Activated naive CD8-positive, alpha-beta T cell treated with anti-CD3 and anti-CD28 coated beads, Interleukin-2, amount 50 U/mL, for 16 hours (primary cell): ENCODE measurements at regions not wholly inside any gene's neighbourhood (a gene's known extent, or its start where the extent isn't known, plus 50 kb on each side); places are given as distances from the start of the nearest gene placed in this dataset.

Source experiments
- DNase-seq: peaks from one replicate; pipeline ENCODE4 v3.0.0-alpha.2; 2020; ENCODE audit warnings: low read depth, low spot score

DNA sequence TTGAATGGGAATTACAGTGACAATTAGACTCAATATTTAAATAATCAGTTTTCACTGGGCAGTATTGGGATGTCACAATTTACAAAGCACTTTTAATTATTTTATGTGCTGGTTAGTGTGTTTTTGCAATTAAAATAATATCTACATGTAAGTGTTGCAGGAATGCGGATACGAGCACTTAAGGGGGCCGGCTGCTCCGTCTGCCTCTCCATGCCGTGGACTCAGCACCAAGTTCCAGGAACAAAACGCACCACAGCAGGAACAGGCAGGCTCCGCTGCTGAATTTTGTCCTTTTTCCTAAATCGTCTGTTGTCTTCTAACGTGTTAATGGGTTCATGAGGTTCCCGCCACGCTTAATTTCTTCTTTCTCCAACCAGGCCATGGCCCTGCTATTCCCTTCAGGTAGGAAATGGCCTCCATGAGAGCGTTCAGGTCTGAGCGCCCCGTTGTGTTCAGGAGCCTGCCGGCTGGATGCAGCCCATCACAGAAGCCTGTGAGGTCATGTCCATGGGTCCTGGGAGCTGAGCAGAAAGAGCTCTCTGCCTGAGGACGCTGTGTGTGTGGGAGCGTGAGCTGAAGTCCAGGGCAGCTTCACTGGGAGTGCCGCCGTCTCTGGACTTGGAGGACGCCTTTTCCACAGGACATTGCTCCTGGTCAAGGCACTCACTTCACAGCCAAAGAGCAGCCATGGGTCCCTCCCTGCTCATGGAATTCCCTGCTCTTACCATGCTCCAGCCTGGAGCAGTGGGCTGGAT, 730.3 kb downstream of the BRD1 start:
- no peak for DNase-seq

DNA sequence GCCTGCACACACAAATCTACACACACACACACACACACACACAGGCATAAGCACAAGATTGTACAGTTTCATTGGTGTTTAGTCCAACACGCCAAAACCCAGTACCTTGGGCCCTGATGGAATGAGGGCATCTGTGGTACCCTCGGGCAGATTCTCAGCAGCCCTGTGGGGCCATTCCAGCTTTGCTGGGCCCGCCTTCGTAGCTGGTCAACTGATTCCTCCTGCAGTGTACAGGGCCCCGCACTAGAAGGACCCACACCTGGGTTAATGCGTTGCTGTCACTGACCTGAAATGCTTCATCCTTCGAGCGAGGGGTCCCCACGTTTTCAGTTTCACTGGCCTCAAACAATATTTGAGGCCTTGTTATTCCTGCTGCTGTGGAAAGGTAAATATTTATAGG, 731.2 kb downstream of the BRD1 start:
- no peak for DNase-seq

DNA sequence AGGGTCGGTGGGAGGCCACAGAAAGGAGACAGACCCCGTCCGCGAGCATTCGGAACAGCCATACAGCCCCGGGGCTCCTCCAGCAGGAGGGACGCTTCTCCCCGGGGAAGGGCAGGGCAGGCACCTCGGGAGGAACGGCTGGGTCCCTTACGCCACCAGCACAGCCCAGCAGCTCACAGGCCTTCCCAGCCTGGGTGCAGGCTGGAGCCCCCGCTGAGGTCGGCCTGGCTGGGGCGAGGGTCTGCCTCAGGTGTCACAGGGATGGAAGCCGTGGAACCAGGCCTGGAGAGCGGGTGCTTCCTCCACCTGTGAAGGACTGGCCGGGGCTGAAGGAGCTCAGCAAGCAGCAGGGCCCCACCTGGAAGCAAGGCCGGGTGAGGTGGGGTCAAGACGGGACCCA, 732.3 kb downstream of the BRD1 start:
- DNase-seq: no peak

DNA sequence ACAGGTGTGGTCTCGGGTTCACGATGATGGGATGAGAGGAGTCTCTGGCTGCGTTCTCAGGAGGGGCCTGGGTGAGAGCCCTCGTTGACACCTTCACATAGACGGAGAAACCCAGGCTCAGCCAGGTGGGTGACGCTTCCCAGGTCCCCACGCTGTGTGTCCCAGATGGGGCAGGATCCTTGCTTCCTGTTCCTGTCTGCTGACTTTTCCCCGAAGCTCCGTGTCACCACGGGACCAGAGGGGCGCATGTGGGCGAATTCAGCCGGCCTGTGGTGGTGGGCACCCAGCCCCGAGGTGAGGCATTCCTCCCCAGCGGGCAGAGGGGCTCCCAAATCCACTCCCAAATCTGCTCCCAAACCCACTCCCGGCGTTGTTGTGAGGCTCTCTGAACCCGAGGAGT, 732.8 kb downstream of the BRD1 start:
- no peak for DNase-seq

DNA sequence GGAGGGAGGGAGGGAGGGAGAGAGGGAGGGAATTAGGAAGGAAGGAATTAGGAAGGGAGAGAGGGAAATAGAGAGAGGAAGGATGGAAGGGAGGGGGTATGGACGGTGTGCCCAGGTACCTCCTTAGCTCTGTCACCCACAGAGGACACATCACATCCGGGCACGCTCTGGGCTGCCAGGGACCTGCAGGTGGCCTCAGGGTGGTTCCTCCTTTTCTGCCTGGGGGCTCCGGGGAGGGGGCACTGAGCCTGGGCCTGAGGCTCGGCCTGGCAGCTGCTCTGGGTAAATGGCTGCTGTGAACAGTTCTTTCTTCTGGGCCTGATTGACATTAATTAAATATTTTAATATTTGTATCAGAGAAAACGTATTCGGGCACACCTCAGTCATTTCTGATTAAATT, 733.5 kb downstream of the BRD1 start:
- DNase-seq: no peak

DNA sequence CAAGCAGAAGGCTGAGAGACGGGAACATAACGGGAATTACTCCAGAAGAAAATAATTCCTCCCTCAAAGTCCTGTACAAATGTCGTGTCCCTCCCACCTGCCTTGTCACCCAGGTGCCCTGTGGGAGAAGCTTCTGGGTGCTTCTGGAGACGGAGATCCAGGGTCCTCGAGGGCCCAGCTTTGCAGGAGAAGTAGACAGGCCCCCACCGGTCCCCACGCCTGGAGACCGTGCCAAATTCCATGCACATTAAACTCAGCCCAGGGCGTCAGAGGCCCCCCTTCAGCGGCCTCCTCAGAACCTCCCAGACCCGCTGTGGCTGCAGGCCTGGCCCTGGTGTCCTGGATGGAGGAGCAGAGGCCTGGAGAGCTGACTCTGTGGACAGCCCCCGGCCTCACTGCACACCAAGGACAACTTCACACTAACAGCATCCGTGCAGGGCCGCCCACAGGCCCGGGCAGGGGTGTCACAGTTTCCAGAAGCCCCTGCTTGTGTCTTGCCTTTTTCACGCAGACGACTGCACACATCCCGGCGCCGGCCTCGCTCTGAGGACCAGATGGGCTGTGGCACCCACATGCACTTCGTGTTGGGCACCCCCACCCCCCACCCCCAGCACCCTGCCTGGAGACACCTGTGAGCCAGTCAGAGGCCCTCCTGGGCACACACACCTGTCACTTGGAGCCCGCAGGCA, 734.3 kb downstream of the BRD1 start:
- no peak for DNase-seq

DNA sequence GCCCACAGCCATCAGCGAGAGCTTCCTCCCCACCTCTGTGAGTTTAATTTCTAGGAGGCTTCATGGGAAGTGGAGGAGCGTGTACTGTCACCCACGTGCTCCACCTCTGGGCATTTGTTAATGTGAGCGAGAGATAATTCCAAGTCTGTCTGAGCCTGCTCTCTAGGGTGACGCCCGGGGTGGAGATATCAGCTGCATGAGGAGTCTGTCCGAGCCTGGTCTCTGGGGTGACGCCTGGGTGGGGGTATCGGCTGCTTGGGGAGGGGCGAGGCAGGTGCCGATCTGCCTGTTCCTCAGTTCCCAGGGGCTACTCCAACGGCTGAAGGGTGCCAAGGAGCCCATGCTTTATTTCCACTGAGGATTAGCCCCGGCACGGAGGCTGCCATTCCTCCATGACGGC, 735.0 kb downstream of the BRD1 start:
- DNase-seq: no peak

DNA sequence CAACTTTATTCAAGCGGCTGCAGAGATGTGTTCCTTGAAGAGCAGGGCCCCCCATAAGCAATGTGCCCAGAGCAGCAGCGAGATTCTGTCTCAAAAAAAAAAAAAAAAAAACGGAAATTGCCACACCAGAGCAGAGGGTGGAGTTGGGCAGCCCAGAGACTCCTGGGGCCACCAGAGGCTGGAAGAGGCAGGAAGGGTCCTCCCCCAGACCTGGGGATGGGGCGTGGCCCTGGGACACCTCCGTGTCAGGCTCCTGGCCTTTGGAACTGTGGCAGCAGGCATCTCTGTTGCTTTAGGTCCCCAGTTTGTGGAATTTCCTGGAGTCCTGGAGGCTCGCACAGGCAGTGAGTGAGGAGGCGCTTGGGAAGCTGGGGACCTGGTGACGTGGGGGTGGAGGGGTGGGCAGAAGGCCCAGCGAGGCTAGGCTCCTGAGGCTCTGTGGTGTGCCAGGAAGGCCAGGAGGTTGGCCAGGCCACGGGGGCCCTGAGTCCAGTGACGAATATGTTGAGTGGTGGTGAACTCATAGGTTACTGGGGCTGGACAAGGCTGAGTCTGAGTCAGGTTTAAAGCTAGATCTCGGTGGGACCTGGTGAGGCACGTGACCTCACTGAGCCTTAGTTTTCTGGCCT, 735.6 kb downstream of the BRD1 start:
- DNase-seq: no peak

DNA sequence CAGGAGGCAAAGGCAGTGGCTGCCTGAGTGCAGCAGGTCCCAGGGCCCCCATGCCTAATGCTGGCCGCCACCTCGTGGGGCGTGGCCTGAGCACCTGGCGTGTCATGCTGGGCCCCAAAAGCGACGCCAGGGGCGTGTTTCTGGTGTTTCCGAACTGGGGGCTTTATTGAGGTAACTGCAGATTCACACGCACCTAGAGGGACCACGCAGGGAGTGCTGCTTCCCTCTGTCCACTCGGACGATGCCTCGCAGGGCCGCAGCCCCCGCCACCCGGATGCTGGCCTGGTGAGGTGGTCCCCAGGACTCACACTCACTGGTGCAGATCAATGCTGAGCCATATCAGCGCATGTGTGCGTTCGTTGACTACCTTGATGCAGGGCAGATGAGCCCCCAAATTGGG, 736.2 kb downstream of the BRD1 start:
- DNase-seq: no peak

DNA sequence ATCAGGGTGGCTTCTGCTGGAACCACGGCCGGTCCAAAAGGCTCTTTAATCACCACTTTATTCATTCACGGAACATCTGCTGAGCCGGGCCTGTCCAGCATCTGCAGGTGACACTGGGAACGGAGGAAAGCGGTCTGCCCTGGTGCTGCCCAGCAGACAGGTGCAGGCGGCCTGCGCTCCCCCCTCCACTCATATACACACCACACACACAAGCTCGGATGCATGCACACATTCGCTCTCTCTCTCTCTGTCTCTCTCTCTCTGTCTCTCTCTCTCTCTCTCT, 736.9 kb downstream of the BRD1 start:
- DNase-seq: no peak

DNA sequence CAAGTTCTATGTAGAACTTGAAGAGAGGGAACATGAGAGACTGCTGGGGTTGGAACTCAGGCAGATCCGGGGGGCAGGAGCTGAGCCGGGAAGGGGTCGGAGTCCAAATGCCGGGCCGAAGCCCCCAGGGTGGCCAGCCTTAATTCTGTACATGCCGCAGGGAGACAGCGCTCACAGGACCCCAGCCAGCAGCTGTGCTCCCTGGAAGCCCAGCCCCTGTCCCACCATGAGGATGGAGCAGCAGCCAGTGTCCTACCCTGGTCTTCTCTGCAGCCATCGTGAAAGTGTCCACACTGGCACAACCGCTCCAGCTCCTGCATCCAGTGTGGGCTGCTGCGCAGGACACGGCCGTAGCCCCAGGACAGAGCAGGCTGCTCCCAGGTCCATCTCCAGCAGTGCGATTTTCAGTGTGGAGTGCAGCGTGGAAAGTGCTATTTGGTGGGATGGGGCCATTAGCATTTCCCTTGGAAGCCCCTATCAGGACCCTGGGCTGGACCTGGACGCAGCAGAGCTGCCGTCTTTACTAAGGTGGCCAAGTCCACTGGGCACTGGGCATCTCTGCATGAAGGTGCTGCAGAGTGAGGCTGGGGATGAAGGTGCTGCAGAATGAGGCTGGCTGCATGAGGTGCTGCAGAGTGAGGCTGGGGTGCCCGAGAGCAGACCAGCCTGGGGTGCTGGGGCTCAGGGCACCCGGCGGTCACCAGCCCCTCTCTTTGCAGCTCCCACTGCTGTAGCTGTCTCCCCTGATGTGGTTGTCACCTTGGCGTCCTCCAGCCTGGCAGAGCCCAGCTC, 737.4 kb downstream of the BRD1 start:
- no peak for DNase-seq

DNA sequence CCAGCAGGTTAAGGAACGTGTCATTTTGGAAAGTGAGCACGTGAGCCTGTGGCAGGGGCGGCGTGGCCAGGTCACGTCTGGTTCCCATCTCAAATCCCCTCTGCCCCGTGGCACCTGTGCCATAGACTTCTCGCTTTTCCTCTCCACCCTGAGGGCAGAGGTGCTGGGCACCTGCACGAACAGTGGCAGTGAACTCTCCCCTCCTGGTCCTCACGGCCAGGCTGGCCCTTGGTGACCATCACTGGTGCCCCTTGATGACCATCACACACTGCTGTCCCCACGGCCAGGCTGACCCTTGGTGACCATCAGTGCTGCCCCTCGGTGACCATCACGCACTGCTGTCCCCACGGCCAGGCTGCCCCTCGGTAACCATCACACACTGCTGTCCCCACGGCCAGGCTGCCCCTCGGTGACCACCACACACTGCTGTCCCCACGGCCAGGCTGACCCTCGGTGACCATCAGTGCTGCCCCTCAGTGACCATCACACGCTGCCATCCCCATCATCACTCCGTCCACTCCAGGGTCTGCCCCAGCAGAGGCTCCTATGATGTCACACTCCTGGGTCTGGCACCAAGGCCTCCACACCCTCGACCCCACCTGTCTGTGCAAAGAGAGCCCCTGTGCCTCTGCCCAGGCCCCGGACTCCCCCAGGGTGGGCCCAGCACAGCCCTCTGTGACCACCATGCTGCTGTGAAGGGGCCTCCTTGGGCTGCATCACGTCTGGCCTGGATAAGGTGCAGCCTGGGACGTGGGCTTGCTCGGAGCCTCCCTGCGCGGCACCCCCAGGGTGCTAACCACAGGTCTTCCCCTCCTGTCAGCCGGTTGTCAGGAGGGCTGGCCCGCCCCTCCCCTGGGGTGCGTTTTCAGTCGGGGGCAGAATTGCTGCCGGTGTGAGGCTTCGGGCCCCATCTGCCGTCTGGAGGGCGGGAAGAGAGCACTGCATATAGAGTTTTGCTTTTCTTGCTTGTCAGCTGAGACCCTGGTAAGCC, 738.6 kb downstream of the BRD1 start:
- no peak for DNase-seq

DNA sequence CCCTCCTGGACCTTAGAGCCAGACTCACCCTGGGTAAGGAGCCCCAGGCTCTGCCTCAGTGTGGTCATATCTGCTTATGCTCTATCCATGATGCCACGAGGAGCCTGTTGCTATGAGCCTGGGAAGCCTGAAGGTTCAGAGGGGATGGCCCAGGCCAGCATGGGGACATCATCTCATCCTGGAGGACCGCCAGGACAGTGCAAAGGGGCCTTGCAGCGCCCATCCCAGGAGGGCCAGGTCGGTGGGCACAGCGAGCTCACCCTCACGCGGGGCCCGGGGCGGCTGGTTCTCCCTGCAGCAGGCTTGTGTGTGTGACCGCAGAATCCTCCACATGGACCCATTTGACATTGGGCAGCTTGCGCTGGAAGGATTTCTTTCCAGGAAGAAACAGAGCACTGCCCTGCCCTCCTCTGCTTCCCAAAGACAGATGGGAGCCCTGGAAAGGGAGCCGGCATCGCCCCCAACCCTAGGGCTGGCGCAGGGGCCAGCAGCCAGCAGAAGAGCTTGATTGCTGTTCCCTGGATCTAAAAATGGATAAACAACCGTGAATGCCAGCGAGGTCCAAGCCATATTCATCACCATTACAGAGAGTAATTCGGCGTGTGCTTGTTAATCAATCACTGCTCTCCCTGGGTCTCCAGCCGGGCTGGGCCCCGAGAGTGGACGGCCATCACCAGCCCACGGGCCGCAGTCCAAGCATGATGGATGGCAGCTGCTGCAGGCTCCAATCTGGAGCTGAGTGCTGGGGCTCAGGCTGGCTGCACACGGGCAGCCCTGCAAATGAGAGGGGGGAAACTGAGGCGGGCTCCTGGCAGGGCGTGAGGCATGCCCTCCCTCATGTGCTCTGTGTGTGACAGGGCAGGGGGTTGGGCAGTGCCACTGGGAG, 739.7 kb downstream of the BRD1 start:
- no peak for DNase-seq

DNA sequence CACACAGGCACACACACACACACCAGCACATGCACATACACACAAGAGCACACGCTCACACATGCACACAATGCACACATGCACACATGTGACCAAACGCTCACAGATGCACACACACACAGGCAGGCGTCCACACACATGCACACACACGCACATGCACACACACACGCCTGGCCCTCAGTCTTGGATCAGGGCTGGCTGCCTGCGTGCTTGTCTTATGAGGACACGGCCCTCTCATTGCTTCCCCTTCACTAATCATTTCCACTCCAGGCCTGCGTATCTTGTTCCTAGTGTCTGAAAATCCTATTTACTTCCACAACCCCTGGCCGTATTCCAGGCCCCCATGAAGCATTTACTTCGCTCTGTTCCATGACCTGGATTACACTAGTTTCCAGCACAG, 740.5 kb downstream of the BRD1 start:
- DNase-seq: no peak

DNA sequence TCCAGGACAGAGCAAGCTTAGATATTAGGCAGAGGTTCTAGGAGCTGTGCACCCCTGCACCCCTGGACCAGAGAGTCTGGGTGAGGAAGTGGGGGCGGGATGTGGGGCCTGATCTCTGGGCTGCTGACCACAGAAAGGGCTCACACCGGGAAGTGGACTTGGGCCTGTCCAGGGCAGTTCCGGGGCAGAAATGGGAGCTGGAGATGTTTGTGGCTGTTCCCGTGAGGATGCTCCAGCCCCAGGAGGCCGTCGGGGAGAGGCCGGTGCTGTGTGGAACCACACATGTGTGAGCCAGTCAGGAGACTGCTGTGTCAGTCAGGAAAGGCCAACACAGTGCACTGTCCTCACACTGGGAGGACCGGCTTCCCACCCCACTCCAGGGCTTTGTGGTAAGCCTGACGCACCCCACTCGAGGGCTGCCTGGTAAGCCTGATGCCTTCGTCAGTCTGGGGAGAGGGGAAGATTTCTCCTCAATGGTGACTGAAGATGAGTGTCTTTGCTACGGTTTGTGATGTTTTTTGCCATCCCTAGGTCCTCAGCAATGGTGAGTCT, 741.0 kb downstream of the BRD1 start:
- DNase-seq: no peak

DNA sequence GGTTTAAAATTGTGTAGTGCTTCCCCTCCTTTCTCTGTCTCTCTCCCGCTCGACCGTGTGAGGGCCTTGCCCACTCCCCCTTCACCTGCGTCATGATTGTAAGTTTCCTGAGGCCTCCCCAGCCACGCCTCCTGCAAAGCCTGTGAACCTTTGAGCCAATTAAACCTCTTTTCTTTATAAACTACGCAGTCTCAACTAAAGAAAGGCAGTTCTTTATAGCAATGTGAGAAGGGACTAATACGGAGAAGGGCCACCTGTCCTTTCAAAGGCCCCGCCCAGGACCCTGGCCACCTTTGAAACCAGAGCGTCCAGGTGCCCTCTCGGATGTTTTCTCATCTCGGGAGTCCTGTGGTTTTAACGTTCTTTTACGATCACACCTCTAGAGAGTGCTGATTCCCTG, 741.5 kb downstream of the BRD1 start:
- no peak for DNase-seq

DNA sequence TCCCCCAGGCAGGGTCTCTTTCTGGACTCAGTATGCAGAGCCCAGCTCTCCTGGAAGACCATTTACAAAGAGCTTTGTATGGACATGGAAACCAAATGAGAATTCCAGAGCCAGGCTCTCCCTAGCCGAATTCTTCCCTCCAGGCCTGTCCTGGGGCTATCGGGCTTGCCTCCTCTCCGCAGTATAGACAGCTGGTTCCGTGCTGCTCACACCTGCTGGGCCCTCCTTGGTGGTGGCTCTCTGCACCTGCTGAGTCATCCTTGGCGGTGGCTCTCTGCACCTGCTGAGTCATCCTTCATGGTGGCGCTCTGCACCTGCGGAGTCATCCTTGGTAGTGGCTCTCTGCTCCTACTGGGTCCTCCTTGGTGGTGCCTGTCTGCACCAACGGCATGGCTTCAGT, 743.5 kb downstream of the BRD1 start:
- no peak for DNase-seq

DNA sequence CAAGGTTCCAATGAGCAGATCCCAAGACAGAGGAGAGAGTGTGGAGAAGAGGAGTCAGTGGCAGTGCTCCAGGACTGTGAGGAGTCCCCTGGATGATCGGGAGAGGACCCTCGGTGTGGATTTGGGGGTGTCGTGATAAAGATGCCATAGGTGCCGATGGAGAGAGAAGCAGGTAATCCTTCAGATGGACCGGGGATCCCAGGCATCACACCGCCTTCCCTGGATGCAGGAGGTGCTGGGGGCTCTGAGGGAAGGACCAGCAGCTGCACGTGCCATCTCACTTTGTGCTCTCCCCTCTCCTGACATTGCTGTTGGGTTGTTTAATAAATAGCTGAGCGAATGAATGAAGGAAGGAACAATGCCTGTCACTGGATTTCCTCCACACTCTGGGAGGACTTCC, 744.1 kb downstream of the BRD1 start:
- no peak for DNase-seq

DNA sequence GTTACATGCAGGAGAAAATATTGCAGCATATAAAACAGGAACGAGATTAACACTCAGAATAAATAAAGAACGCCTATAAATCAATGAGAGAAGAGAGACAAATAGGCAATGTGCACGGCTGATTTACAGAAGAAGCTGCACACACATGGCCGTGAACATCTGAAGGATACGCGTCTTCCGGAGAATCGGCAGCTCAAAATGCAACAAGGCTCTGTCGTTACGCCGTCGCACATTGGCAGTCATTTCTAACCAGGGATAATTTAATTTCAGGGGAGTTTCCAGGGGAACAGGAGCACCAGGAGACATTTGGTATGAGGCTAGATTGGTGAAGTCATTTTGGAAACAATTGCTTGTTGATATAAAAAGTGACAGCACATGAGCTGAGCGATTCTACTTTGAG, 745.2 kb downstream of the BRD1 start:
- no peak for DNase-seq

DNA sequence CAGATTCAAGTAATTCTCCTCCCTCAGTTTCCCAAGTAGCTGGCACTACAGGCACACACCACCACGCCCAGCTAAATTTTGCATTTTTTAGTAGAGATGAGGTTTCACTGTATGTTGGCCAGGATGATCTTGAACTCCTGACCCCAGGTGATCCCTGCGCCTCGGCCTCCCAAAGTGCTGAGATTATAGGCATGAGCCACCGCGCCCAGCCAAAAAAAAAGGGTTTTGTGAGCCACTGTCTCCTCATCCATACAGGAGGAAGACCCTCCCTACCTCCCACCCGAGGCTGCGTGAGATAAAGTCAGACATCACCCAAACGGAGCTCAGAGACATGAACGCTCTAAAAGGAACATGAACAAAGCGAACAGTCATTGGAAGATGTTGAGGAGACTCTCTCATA, 745.7 kb downstream of the BRD1 start:
- DNase-seq: no peak
